ENCODE measurements at regions not wholly inside any gene's neighbourhood (a gene's known extent, or its start where the extent isn't known, plus 50 kb on each side); places are given as distances from the start of the nearest gene placed in this dataset.

- H3F3A ChIP-seq (replicated peaks; ENCODE audit: low read depth): no peaks in the 10 kb centered on the region
- no peak overlapping the region for H3K4me2 ChIP-seq
- no peaks in the 10 kb centered on the region for H4K20me1 ChIP-seq (replicated peaks; ENCODE audit: insufficient read depth)
- TF ChIP-seq ZNF331 (CRISPR knock-in tag; IDR thresholded peaks at IDR 0.05; ENCODE audit: low read depth) (no peak), CTCF (conservative IDR thresholded peaks at IDR 0.05; ENCODE audit: low read depth in 2 of 2) (no peak), CREB1 (CRISPR knock-in tag; IDR thresholded peaks at IDR 0.05; ENCODE audit: low read depth) (no peak), STAT1 (IDR thresholded peaks at IDR 0.05; ENCODE audit: unreplicated experiment) (no peak), POLR2AphosphoS5 (IDR thresholded peaks at IDR 0.05; ENCODE audit: low read depth) (no peak), REST (IDR thresholded peaks at IDR 0.05; ENCODE audit: unreplicated experiment) (no peak), ZNF462 (CRISPR knock-in tag; IDR thresholded peaks at IDR 0.05) (no peak), NANOG (IDR thresholded peaks at IDR 0.05; ENCODE audit: borderline replicate concordance) (no peak), EZH2 (IDR thresholded peaks at IDR 0.05; ENCODE audit: low read depth, unreplicated experiment) (no peak), EZH2phosphoT487 (IDR thresholded peaks at IDR 0.05; ENCODE audit: unreplicated experiment) (no peak), JUNB (IDR thresholded peaks at IDR 0.05; ENCODE audit: unreplicated experiment) (no peak), ETS1 (IDR thresholded peaks at IDR 0.05) (no peak), ZNF114 (CRISPR knock-in tag; IDR thresholded peaks at IDR 0.05) (no peak)
- H2AFZ ChIP-seq: no peak overlapping the region
- no peaks in the 10 kb centered on the region for H3K9me3 Mint-ChIP-seq
- no peaks in the 10 kb centered on the region for H3K27me3 ChIP-seq (ENCODE audit: insufficient read depth)
- H3K27ac Mint-ChIP-seq: no peak overlapping the region; the same call in 1 of the 2 replicates
- H3K36me3 ChIP-seq (ENCODE audit: insufficient read depth): no peaks in the 10 kb centered on the region
- no peaks in the 10 kb centered on the region for H3K9me2 ChIP-seq (ENCODE audit: insufficient read depth)
- H3K4me1 Mint-ChIP-seq: no peaks in the 10 kb centered on the region
- H3K4me3 Mint-ChIP-seq: no peak overlapping the region
- ATAC-seq (no peak), DNase-seq (ENCODE audit: low spot score) (no peak)
- H3K27ac ChIP-seq (ENCODE audit: low read depth): no peak overlapping the region
- H3K4me1 ChIP-seq (ENCODE audit: insufficient read depth): no peaks in the 10 kb centered on the region
- H3K36me3 Mint-ChIP-seq (ENCODE audit: low read depth): no peaks in the 10 kb centered on the region
- no peaks in the 10 kb centered on the region for H3K27me3 Mint-ChIP-seq (ENCODE audit: insufficient read depth, low read depth, poor library complexity)
- no peaks in the 10 kb centered on the region for H3K79me2 ChIP-seq (replicated peaks; ENCODE audit: insufficient read depth)
- no peak overlapping the region for H3K4me3 ChIP-seq
These were observed 225.7 kb downstream of the DPH6 start for GRCh38 chr15:35320158-35320780.
